ENCODE measurements at regions not wholly inside any gene's neighbourhood (a gene's known extent, or its start where the extent isn't known, plus 50 kb on each side); places are given as distances from the start of the nearest gene placed in this dataset.

DNA sequence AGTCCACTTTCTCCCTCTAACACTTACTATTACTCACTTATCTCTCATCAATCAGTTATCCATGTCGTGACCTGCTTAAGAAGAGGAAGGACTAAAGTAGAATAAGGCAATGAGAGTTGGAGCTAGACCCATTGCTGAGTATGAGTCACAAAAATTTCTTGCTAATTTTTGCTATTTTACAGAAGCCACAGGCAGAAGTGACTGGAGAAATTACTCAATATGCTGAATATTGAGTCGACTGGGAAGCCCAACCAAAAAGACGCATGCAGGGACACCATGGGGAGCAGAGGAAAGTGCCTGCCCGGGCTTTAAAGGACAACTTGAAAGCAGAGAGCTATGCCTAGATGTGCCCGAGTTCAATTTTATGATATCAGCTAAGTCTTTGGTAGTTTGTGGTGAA lies 115.4 kb upstream of the FOXG1 start:
- TF ChIP-seq, protein P1, sequence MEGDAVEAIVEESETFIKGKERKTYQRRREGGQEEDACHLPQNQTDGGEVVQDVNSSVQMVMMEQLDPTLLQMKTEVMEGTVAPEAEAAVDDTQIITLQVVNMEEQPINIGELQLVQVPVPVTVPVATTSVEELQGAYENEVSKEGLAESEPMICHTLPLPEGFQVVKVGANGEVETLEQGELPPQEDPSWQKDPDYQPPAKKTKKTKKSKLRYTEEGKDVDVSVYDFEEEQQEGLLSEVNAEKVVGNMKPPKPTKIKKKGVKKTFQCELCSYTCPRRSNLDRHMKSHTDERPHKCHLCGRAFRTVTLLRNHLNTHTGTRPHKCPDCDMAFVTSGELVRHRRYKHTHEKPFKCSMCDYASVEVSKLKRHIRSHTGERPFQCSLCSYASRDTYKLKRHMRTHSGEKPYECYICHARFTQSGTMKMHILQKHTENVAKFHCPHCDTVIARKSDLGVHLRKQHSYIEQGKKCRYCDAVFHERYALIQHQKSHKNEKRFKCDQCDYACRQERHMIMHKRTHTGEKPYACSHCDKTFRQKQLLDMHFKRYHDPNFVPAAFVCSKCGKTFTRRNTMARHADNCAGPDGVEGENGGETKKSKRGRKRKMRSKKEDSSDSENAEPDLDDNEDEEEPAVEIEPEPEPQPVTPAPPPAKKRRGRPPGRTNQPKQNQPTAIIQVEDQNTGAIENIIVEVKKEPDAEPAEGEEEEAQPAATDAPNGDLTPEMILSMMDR (IDR thresholded peaks at IDR 0.05): no peak
- TF ChIP-seq EP300 (IDR thresholded peaks at IDR 0.05; ENCODE audit: low read depth) (no peak), POLR2A (IDR thresholded peaks at IDR 0.05) (no peak), POLR2AphosphoS5 (IDR thresholded peaks at IDR 0.05) (no peak)
